ENCODE measurements at regions not wholly inside any gene's neighbourhood (a gene's known extent, or its start where the extent isn't known, plus 50 kb on each side); places are given as distances from the start of the nearest gene placed in this dataset.

DNA sequence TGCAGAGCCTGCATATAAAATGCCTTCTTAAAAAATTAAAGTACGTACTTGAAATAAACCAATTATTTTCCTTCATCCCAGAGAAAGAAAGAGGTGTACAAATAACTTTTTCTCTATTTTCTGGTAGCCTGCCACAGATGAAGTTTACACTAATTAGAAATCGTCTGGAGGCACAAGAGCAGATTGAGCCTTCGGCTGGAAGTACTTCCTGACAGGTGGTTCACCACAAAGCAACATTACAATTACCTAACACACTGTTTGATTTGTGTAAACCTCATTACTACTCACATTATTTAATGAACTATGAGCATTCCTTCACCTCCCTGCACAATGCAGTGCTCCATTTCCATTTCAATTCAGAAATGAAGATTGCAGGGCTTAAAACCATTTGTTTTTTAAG lies 856.1 kb downstream of the SI start:
- TF ChIP-seq JUND (IDR thresholded peaks at IDR 0.05) (no peak), ZFX (IDR thresholded peaks at IDR 0.05) (no peak), CEBPB (IDR thresholded peaks at IDR 0.05; ENCODE audit: low read depth) (no peak), ELF1 (IDR thresholded peaks at IDR 0.05; ENCODE audit: borderline replicate concordance, low read depth) (no peak), FOSL1 (IDR thresholded peaks at IDR 0.05; ENCODE audit: low read depth) (no peak), RAD21 (IDR thresholded peaks at IDR 0.05; ENCODE audit: low read depth) (no peak), POLR2AphosphoS5 (IDR thresholded peaks at IDR 0.05; ENCODE audit: low read depth, low read length) (no peak), POLR2A (IDR thresholded peaks at IDR 0.05; ENCODE audit: borderline replicate concordance, extremely low read depth, insufficient read depth, insufficient read length) (no peak), TCF7L2 (IDR thresholded peaks at IDR 0.05; ENCODE audit: borderline replicate concordance, extremely low read depth, insufficient read depth, insufficient read length) (no peak), SIN3A (IDR thresholded peaks at IDR 0.05; ENCODE audit: low read depth) (no peak), EZH2phosphoT487 (IDR thresholded peaks at IDR 0.05; ENCODE audit: borderline replicate concordance) (no peak), YY1 (IDR thresholded peaks at IDR 0.05; ENCODE audit: extremely low read depth, insufficient replicate concordance, low read depth, low read length) (no peak)
- TF ChIP-seq, protein P1, sequence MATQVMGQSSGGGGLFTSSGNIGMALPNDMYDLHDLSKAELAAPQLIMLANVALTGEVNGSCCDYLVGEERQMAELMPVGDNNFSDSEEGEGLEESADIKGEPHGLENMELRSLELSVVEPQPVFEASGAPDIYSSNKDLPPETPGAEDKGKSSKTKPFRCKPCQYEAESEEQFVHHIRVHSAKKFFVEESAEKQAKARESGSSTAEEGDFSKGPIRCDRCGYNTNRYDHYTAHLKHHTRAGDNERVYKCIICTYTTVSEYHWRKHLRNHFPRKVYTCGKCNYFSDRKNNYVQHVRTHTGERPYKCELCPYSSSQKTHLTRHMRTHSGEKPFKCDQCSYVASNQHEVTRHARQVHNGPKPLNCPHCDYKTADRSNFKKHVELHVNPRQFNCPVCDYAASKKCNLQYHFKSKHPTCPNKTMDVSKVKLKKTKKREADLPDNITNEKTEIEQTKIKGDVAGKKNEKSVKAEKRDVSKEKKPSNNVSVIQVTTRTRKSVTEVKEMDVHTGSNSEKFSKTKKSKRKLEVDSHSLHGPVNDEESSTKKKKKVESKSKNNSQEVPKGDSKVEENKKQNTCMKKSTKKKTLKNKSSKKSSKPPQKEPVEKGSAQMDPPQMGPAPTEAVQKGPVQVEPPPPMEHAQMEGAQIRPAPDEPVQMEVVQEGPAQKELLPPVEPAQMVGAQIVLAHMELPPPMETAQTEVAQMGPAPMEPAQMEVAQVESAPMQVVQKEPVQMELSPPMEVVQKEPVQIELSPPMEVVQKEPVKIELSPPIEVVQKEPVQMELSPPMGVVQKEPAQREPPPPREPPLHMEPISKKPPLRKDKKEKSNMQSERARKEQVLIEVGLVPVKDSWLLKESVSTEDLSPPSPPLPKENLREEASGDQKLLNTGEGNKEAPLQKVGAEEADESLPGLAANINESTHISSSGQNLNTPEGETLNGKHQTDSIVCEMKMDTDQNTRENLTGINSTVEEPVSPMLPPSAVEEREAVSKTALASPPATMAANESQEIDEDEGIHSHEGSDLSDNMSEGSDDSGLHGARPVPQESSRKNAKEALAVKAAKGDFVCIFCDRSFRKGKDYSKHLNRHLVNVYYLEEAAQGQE (IDR thresholded peaks at IDR 0.05; ENCODE audit: low read depth) = no peak
- TF ChIP-seq, protein P2, sequence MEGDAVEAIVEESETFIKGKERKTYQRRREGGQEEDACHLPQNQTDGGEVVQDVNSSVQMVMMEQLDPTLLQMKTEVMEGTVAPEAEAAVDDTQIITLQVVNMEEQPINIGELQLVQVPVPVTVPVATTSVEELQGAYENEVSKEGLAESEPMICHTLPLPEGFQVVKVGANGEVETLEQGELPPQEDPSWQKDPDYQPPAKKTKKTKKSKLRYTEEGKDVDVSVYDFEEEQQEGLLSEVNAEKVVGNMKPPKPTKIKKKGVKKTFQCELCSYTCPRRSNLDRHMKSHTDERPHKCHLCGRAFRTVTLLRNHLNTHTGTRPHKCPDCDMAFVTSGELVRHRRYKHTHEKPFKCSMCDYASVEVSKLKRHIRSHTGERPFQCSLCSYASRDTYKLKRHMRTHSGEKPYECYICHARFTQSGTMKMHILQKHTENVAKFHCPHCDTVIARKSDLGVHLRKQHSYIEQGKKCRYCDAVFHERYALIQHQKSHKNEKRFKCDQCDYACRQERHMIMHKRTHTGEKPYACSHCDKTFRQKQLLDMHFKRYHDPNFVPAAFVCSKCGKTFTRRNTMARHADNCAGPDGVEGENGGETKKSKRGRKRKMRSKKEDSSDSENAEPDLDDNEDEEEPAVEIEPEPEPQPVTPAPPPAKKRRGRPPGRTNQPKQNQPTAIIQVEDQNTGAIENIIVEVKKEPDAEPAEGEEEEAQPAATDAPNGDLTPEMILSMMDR (IDR thresholded peaks at IDR 0.05 in 2 of 3, conservative IDR thresholded peaks at IDR 0.05 in 1 of 3; ENCODE audit: borderline replicate concordance in 1 of 3, insufficient read depth in 1 of 3, low read depth in 2 of 3, low read length in 2 of 3) = no peak
- TF ChIP-seq, protein P3, sequence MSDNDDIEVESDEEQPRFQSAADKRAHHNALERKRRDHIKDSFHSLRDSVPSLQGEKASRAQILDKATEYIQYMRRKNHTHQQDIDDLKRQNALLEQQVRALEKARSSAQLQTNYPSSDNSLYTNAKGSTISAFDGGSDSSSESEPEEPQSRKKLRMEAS (IDR thresholded peaks at IDR 0.05) = no peak
- TF ChIP-seq, protein P4, sequence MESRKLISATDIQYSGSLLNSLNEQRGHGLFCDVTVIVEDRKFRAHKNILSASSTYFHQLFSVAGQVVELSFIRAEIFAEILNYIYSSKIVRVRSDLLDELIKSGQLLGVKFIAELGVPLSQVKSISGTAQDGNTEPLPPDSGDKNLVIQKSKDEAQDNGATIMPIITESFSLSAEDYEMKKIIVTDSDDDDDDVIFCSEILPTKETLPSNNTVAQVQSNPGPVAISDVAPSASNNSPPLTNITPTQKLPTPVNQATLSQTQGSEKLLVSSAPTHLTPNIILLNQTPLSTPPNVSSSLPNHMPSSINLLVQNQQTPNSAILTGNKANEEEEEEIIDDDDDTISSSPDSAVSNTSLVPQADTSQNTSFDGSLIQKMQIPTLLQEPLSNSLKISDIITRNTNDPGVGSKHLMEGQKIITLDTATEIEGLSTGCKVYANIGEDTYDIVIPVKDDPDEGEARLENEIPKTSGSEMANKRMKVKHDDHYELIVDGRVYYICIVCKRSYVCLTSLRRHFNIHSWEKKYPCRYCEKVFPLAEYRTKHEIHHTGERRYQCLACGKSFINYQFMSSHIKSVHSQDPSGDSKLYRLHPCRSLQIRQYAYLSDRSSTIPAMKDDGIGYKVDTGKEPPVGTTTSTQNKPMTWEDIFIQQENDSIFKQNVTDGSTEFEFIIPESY (IDR thresholded peaks at IDR 0.05; ENCODE audit: extremely low read depth, insufficient replicate concordance, low read length) = no peak
- POLR2A ChIA-PET = no interaction called here
- DNase-seq (ENCODE audit: low read depth, low spot score) (no peak), ATAC-seq (no peak)
- Histone ChIP-seq H3K27me3 (ENCODE audit: insufficient read depth, low read length) (no peaks in the 10 kb centered on the region), H3K79me2 (ENCODE audit: insufficient read depth, low read length) (no peaks in the 10 kb centered on the region), H4K20me1 (ENCODE audit: insufficient read depth) (no peaks in the 10 kb centered on the region), H3K9me2 (ENCODE audit: insufficient read depth) (no peaks in the 10 kb centered on the region; the same call in 1 of the 2 replicates), H3K4me1 (ENCODE audit: control insufficient read depth in 1 of 2, insufficient read depth in 2 of 2, low read length in 2 of 2) (no peaks in the 10 kb centered on the region), H3K4me2 (ENCODE audit: low read length) (no peak overlapping the region), H3K9me3 (ENCODE audit: control insufficient read depth in 1 of 2, insufficient read depth in 1 of 2, low read depth in 1 of 2, low read length in 2 of 2) (no peaks in the 10 kb centered on the region), H3K27ac (ENCODE audit: low read depth, low read length) (no peak overlapping the region), H2AFZ (ENCODE audit: low read depth, low read length, poor library complexity, severe bottlenecking) (no peak overlapping the region), H3K36me3 (ENCODE audit: control insufficient read depth in 1 of 2, insufficient read depth in 2 of 2, low read length in 2 of 2) (no peaks in the 10 kb centered on the region), H3K4me3 (replicated peaks in 1 of 2; ENCODE audit: low read depth in 1 of 2, low read length in 2 of 2) (no peak overlapping the region), H3K9ac (ENCODE audit: low read length) (no peak overlapping the region)
- intact Hi-C loops (cut with micrococcal nuclease) = no loop called here
- RAD21 ChIA-PET (ENCODE audit: low non-redundant PET in 1 of 2, low total read pairs in 2 of 2, uncharacterized antibody in 2 of 2, unreplicated experiment in 2 of 2) = no interaction called here
- no TSS peak for BruUV-seq (replicated peaks)
- CTCF ChIA-PET = no interaction called here

All from HCT116 (cell line).